Ovary (tissue), 7 donors: ENCODE measurements at regions not wholly inside any gene's neighbourhood (a gene's known extent, or its start where the extent isn't known, plus 50 kb on each side); places are given as distances from the start of the nearest gene placed in this dataset.

Experiments
- DNase-seq, 5 donors: peaks; one replicate each; pipeline ENCODE4 v3.0.0-alpha.2; 2019 to 2020
- H3K27ac ChIP-seq, 2 donors: fragments of 200-600 bp; one replicate each; pipeline versions ENCODE4 v1.5.1 to v1.8.0; 2019 to 2022
- H3K27me3 ChIP-seq: fragments of 200-600 bp; one replicate; pipeline ENCODE4 v1.8.0; 2022
- H3K36me3 ChIP-seq: fragments of 200-600 bp; sonication (generic); one replicate; pipeline ENCODE4 v1.5.1; 2019
- H3K4me1 ChIP-seq: one replicate; pipeline ENCODE4 v1.8.1; 2013; ENCODE audit warnings: mild to moderate bottlenecking, moderate library complexity; ENCODE audit not compliant: insufficient read depth
- H3K4me3 ChIP-seq: fragments of 200-600 bp; sonication (generic); one replicate; pipeline ENCODE4 v1.5.1; 2017
- H3K9me3 ChIP-seq, 2 donors: fragments of 200-600 bp in 1 of 2; sonication (generic) in 1 of 2; one replicate each; pipeline versions ENCODE4 v1.5.1 to v1.8.1; 2013 to 2019; ENCODE audit warnings: mild to moderate bottlenecking in 1 of 2, moderate library complexity in 1 of 2
- CTCF ChIP-seq, 3 donors: fragments of 450-650 bp in 2 of 3; fragments of 200-600 bp in 1 of 3; IDR thresholded peaks; one replicate each; pipeline versions ENCODE4 v1.5.1 to v1.8.0; 2016 to 2022; ENCODE audit warnings: antibody characterized with exemption in 3 of 3, mild to moderate bottlenecking in 1 of 3
- EP300 ChIP-seq: sonication (generic); formaldehyde crosslinking; IDR thresholded peaks from one replicate; pipeline ENCODE4 v1.6.1; 2017; ENCODE audit warnings: antibody characterized with exemption
- POLR2A ChIP-seq: fragments of 450-650 bp; IDR thresholded peaks from one replicate; pipeline ENCODE4 v1.6.1; 2017; ENCODE audit warnings: antibody characterized with exemption, mild to moderate bottlenecking, moderate library complexity
- WGBS, 3 donors: extraction: QIAGEN DNeasy Blood & Tissue Kit in 1 of 3; methylation state at CpG; one replicate each; pipeline versions ENCODE4 v1.1.5 to v1.1.7; 2013 to 2017; 5-methylcytosine and 5-hydroxymethylcytosine counted together
- intact Hi-C, 4 donors: fragments of 100-400 bp; cut with DNase I; formaldehyde crosslinking; loops; one replicate each; pipeline versions ENCODE4 v1.11.0 to v1.15.1; 2022 to 2023
- donor health status: DM: no; HTN: no; CAD: no; lungs with moderate emphysema.
- donor health status: DM: no; HTN: no; CAD: no.
- donor health status: Bipolar disorder and iron deficiency.
- donor health status: DM: no; HTN: no; CAD: no.
- donor health status: DM: yes; HTN: yes; CAD: no.

GRCh38 chr3:34131091-34131490 is 332.7 kb downstream of the PDCD6IP start:
- no peak for DNase-seq
- Histone ChIP-seq H3K27me3 (no peaks in the 10 kb centered on the region), H3K36me3 (no peaks in the 10 kb centered on the region), H3K27ac (no peak overlapping the region), H3K4me1 (no peaks in the 10 kb centered on the region), H3K4me3 (no peak overlapping the region), H3K9me3 (no peaks in the 10 kb centered on the region)
- intact Hi-C loops: no loop called here
- TF ChIP-seq EP300 (no peak), POLR2A (no peak), CTCF (IDR thresholded peaks at IDR 0.05) (no peak)

- DNase-seq: no peak
- H3K4me1 ChIP-seq: no peaks in the 10 kb centered on the region
- no peaks in the 10 kb centered on the region for H3K9me3 ChIP-seq
- WGBS, 3 donors: 2 to 8% (median 5%) methylated on average over 2 of the region's 2 CpGs
- no peak for TF ChIP-seq POLR2A
- TF ChIP-seq EP300: no peak
- no peak for TF ChIP-seq CTCF (IDR thresholded peaks at IDR 0.05)
- no peaks in the 10 kb centered on the region for H3K27me3 ChIP-seq
- H3K27ac ChIP-seq: no peak overlapping the region
- H3K4me3 ChIP-seq: no peak overlapping the region
- H3K36me3 ChIP-seq: no peaks in the 10 kb centered on the region
- intact Hi-C loops: no loop called here
Observed at GRCh38 chr3:34132069-34132692, 333.8 kb downstream of the PDCD6IP start.

GRCh38 chr3:34139566-34139965 is 341.1 kb downstream of the PDCD6IP start:
- intact Hi-C loops: no loop called here
- Histone ChIP-seq H3K4me1 (no peaks in the 10 kb centered on the region), H3K36me3 (no peaks in the 10 kb centered on the region), H3K9me3 (no peaks in the 10 kb centered on the region), H3K27me3 (no peaks in the 10 kb centered on the region), H3K4me3 (no peak overlapping the region), H3K27ac (no peak overlapping the region)
- DNase-seq: no peak
- TF ChIP-seq POLR2A (no peak), EP300 (no peak), CTCF (IDR thresholded peaks at IDR 0.05) (no peak)

- WGBS, 3 donors: 70 to 86% (median 71%) methylated on average over 1 of the region's 1 CpG
- no peaks in the 10 kb centered on the region for H3K36me3 ChIP-seq
- intact Hi-C loops: no loop called here
- no peak overlapping the region for H3K4me3 ChIP-seq
- no peaks in the 10 kb centered on the region for H3K9me3 ChIP-seq
- TF ChIP-seq POLR2A (no peak), CTCF (IDR thresholded peaks at IDR 0.05) (no peak), EP300 (no peak)
- no peaks in the 10 kb centered on the region for H3K27me3 ChIP-seq
- no peak overlapping the region for H3K27ac ChIP-seq
- no peak for DNase-seq
- H3K4me1 ChIP-seq: no peaks in the 10 kb centered on the region
Observed at GRCh38 chr3:34140616-34141015, 342.2 kb downstream of the PDCD6IP start.
